HG02623 (cell line): ENCODE measurements at regions not wholly inside any gene's neighbourhood (a gene's known extent, or its start where the extent isn't known, plus 50 kb on each side); places are given as distances from the start of the nearest gene placed in this dataset.

Experiments used
- ATAC-seq: cut with Tn5 transposase; IDR thresholded peaks from one replicate; pipeline ENCODE4 v1.9.1; 2021; ENCODE audit warnings: moderate library complexity; ENCODE audit not compliant: unreplicated experiment

DNA sequence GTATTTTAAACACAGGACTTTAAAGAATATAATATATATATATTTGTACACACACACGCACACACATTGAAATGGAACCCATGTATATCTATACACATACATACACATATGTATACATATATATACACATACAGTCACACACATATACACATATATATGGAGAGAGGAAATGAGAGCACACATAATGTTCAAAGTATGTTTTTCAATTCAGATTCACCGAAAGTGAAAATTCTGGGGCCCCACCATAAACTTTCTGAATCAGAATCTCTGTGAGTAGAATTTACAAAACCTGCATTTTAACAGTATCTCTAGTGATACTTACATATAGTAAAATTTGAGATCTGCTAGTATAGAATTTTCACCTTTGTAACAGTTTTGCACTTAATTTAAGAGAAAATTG is 60.4 kb upstream of the OBI1 start:
- no peak for ATAC-seq

DNA sequence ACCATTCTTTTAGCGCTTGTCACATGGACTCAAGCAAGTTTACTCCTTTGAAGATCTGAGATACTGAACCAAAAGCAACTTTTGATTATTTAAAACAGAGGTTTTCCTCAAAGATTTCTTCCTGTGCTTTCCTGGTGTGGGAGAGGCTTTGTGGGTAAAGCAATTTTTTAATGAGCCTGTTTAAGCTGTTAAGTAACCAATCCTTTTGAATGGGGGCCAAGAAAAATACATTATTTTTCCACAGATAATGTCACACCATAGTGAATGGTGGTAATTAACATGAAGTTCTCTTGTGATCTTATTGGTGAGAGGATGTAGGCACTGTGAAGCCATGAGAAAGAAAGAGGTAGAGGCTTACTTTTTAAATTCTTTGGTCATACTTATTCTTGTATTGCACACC is 55.8 kb upstream of the OBI1 start:
- ATAC-seq: no peak

DNA sequence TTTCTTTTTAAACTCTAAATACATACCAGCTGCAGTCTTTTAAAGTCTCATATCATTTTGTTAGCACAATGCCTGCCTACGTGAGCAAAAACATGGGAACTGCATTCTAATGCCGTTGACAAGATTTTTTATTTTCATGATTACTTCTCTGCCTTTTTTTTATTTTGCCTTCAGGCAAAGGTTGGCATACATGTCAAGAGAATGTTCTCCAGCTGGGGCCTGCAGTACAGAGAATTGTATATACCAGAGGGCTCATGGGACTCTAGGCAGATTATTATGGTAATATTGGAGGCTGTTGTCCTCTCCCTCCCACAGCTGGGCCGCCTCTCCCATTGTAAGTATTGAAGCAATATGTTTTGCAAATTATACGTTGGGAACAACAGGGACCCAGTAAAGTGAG is 53.9 kb upstream of the OBI1 start:
- no peak for ATAC-seq

DNA sequence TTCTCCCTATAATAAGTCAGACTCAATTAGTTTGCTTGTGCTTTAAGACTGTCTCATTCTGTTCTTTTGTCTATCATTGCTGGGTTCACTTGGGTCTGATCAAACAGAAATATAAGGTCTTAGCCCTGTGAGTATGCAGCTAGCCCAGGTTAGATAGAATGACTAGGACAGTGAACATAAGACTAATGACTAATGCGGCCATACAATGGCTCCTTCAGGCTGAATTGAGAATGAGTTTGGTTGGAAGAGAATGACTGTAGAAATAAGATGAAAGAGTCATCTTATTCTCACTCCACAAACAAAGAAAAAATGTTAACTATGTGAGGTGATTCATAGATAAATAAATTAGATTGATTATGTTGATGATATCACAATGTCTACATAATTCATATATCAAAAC is 50.1 kb upstream of the OBI1 start:
- ATAC-seq: no peak
